BE2C (cell line): ENCODE measurements at regions not wholly inside any gene's neighbourhood (a gene's known extent, or its start where the extent isn't known, plus 50 kb on each side); places are given as distances from the start of the nearest gene placed in this dataset.

Experiments
- DNase-seq: peaks from one replicate; pipeline ENCODE4 v3.0.0-alpha.2; 2020
- H3K27me3 ChIP-seq: fragments of 250-450 bp; sonication (Bioruptor Pico); 2 replicates; pipeline ENCODE4 v1.5.1; 2020; ENCODE audit warnings: mild to moderate bottlenecking
- H3K36me3 ChIP-seq: fragments of 250-450 bp; sonication (Bioruptor Pico); 2 replicates; pipeline ENCODE4 v1.5.1; 2020; ENCODE audit warnings: mild to moderate bottlenecking
- H3K4me1 ChIP-seq: fragments of 250-450 bp; sonication (Bioruptor Pico); 2 replicates; pipeline ENCODE4 v1.5.1; 2020
- H3K4me3 ChIP-seq: 2 replicates; pipeline ENCODE4 v1.5.1; 2011; ENCODE audit warnings: low read depth, low read length
- H3K9me3 ChIP-seq: fragments of 250-450 bp; sonication (Bioruptor Pico); 2 replicates; pipeline ENCODE4 v1.5.1; 2020
- TF ChIP-seq, protein P1 (sequence below): IDR thresholded peaks from 2 replicates; pipeline ENCODE4 v1.5.1; 2012; ENCODE audit warnings: mild to moderate bottlenecking, low read depth, low read length

DNA sequence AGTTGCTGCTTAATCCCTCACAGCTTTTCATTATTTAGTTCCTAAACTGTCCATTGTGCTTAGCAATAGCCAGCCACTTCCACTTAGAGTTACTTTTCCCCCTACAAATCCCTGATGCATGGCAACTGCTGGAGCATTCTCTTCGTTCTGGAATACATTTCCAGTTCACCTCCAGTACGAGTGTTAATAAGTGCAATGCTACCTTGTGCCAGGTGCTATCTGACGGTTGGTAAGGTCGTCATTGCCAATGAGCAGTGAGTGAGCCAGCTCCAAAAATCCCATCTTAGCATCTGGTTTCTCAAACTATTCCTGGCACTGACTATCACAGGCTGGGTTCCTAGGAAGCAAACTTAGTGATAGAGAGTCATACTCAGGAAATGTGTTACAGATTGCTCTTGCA, 114.1 kb upstream of the ADGRF1 start:
- no peak for DNase-seq
- Histone ChIP-seq H3K4me1 (no peaks in the 10 kb centered on the region), H3K36me3 (no peaks in the 10 kb centered on the region), H3K27me3 (no peaks in the 10 kb centered on the region), H3K4me3 (no peak overlapping the region), H3K9me3 (no peaks in the 10 kb centered on the region)
- TF ChIP-seq, protein P1, sequence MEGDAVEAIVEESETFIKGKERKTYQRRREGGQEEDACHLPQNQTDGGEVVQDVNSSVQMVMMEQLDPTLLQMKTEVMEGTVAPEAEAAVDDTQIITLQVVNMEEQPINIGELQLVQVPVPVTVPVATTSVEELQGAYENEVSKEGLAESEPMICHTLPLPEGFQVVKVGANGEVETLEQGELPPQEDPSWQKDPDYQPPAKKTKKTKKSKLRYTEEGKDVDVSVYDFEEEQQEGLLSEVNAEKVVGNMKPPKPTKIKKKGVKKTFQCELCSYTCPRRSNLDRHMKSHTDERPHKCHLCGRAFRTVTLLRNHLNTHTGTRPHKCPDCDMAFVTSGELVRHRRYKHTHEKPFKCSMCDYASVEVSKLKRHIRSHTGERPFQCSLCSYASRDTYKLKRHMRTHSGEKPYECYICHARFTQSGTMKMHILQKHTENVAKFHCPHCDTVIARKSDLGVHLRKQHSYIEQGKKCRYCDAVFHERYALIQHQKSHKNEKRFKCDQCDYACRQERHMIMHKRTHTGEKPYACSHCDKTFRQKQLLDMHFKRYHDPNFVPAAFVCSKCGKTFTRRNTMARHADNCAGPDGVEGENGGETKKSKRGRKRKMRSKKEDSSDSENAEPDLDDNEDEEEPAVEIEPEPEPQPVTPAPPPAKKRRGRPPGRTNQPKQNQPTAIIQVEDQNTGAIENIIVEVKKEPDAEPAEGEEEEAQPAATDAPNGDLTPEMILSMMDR: no peak

DNA sequence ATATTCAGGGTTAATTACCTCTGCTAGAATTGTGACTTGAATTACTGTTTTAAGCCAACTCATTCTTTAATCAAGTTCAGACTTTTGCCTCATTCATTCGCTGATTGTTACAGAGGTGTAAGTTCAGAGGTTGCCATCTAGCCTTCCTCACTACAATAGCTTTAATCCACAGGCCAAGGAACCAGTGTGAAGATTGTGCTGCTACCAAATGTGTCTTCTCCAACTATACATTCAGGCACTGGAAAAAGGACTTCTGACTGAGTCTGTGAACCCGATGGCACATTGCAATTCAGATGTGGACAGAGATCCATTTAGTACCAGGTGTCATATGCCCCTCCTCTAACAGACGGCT, 111.2 kb upstream of the ADGRF1 start:
- Histone ChIP-seq H3K36me3 (no peaks in the 10 kb centered on the region), H3K9me3 (no peaks in the 10 kb centered on the region), H3K27me3 (no peaks in the 10 kb centered on the region), H3K4me3 (no peak overlapping the region), H3K4me1 (no peaks in the 10 kb centered on the region)
- TF ChIP-seq, protein P1: no peak
- no peak for DNase-seq

- Histone ChIP-seq H3K27me3 (no peaks in the 10 kb centered on the region), H3K4me1 (no peaks in the 10 kb centered on the region), H3K36me3 (no peaks in the 10 kb centered on the region), H3K4me3 (no peak overlapping the region), H3K9me3 (no peaks in the 10 kb centered on the region)
- DNase-seq: no peak
- TF ChIP-seq, protein P1: no peak
Measured at GRCh38 chr6:47152666-47153403, 110.7 kb upstream of the ADGRF1 start.

DNA sequence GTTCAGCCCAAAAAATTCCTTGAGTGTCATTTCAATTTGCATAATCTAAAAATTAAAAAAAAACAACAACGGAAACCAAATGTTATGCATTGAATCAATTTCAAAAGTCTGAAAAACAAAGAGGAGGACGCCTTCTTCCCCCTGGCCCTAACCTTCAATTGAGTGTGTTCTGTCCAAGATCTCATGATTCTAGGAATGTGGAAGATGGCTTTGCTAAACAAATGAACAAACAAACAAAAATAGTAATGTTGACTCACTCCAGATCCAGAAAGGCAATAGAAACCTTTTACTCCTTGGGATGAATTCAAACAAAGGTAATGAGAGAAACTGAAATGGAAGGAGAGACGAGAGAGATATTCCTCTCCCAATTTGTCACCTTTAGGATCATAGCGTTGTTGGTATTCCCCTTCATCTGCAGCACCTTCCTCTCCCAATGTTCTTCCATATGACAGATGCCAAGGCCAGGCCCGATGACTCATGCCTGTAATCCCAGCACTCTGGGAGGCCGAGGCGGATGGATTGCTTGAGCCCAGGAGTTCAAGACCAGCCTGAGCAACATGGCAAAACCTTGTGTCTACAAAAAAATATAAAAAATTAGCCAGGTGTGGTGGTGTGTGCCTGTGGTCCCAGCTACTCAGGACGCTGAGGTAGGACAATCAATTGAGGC, 109.2 kb upstream of the ADGRF1 start:
- H3K27me3 ChIP-seq: no peaks in the 10 kb centered on the region
- H3K9me3 ChIP-seq: no peaks in the 10 kb centered on the region
- no peaks in the 10 kb centered on the region for H3K36me3 ChIP-seq
- TF ChIP-seq, protein P1: no peak
- DNase-seq: no peak
- no peaks in the 10 kb centered on the region for H3K4me1 ChIP-seq
- H3K4me3 ChIP-seq: no peak overlapping the region

DNA sequence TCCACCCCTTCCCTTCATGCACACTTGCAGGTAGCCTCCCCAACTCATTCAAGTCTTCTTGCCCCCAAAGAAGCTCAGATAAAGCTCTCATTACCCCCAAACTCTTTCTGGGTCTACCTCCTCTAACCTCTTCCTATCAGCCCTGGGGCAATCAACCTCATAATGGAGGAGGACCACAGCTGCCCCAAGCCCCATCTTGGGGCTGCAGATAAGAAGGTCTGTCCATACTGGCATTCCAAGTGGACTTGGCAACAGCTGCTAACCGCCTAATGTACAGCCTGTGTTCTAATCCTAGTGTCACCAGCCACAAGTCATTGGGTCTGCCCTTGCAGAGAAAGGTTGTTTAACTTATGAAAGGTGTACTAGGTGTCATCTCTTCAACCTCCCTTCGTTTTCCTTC, 107.4 kb upstream of the ADGRF1 start:
- Histone ChIP-seq H3K4me3 (no peak overlapping the region), H3K27me3 (no peaks in the 10 kb centered on the region), H3K9me3 (no peaks in the 10 kb centered on the region), H3K4me1 (no peaks in the 10 kb centered on the region), H3K36me3 (no peaks in the 10 kb centered on the region)
- no peak for DNase-seq
- TF ChIP-seq, protein P1: no peak

DNA sequence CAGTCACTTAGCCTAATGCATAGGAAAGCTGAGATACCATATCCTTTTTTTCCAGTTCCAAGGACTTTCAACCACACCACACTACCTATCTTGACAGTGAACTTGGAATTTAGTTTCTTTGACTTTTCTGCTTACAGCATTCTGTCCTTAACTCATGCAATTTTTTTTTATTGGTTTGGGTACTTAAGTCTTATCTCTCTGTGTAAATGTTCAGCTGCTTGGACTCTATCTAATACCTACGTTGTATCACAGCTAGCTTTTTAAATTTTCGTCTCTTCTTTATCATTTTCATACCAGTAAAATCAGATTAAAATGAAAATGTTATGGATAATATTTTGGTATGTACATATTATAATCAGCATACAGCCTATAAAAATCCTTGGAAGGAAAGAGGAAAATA, 106.9 kb upstream of the ADGRF1 start:
- Histone ChIP-seq H3K4me1 (no peaks in the 10 kb centered on the region), H3K9me3 (no peaks in the 10 kb centered on the region), H3K4me3 (no peak overlapping the region), H3K27me3 (no peaks in the 10 kb centered on the region), H3K36me3 (no peaks in the 10 kb centered on the region)
- no peak for DNase-seq
- TF ChIP-seq, protein P1: no peak
